ENCODE measurements at regions not wholly inside any gene's neighbourhood (a gene's known extent, or its start where the extent isn't known, plus 50 kb on each side); places are given as distances from the start of the nearest gene placed in this dataset.

DNA sequence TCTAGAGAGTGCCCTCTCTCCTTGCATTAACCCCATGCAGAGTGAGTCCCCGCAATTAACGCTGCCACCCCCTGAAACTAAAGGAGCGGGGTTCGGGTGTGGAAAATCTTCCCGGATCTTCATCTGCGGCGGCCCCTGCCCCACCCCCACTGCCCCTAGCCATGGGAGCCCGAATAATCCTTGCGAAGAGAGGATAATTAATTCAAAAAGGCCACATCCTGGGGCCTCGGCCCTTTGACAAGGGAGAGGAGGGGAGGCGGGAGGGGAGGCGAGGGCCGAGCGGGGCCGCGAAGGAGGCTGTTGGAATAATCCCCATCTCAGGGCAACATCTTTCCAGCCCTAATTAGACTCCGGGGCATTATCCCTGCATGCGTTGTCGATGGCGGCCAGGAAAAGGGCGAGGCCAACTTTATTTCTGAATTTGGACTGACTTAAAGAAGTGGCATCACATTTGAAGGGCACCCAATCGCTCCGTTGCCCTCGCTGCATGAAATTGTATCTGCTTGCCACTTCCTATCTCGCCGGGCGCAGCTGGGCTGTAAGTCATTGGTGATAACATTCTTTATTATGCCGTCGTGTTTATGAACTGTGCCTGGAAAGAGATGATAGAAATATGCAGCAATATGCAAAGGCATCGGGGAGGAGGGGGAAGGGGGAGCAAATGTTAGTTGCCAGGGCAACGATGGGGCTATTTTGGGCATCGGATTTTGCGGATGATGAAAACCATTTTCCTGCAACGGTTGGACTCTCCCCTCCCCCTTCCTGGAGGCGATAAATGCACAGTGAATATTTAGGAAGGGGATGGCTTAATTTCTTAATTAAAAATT is 387.1 kb upstream of the TNRC6C start (continued):
- TF ChIP-seq CHD4 (IDR thresholded peaks at IDR 0.05; ENCODE audit: insufficient read depth, insufficient replicate concordance, low read depth, low read length, poor library complexity, severe bottlenecking) (no peak), CLOCK (CRISPR knock-in tag; IDR thresholded peaks at IDR 0.05; ENCODE audit: borderline replicate concordance) (no peak), TEAD1 (CRISPR knock-in tag; IDR thresholded peaks at IDR 0.05) (peak; percentile 60 to 73; a peak in 2 of 4 replicates), ZEB2 (IDR thresholded peaks at IDR 0.05) (no peak), SRSF1 (IDR thresholded peaks at IDR 0.05; ENCODE audit: low read depth, low read length) (no peak), ZNF695 (CRISPR knock-in tag; IDR thresholded peaks at IDR 0.05) (no peak), PPARD (CRISPR knock-in tag; IDR thresholded peaks at IDR 0.05) (no peak), ZC3H11A (IDR thresholded peaks at IDR 0.05; ENCODE audit: low read depth, low read length) (no peak), ZNF436 (CRISPR knock-in tag; IDR thresholded peaks at IDR 0.05) (no peak), NRF1 (conservative IDR thresholded peaks at IDR 0.05 in 1 of 2, IDR thresholded peaks at IDR 0.05 in 1 of 2) (no peak), KAT7 (CRISPR knock-in tag; IDR thresholded peaks at IDR 0.05; ENCODE audit: borderline replicate concordance) (no peak), CBFA2T3 (IDR thresholded peaks at IDR 0.05) (peak; percentile 89), CBX2 (IDR thresholded peaks at IDR 0.05; ENCODE audit: insufficient read depth, low read length, poor library complexity, severe bottlenecking) (no peak), RAD21 (CRISPR knock-in tag; conservative IDR thresholded peaks at IDR 0.05 in 1 of 2, IDR thresholded peaks at IDR 0.05 in 1 of 2) (no peak), MTA2 (IDR thresholded peaks at IDR 0.05; ENCODE audit: low read depth) (peak; percentile 57), ZNF408 (CRISPR knock-in tag; IDR thresholded peaks at IDR 0.05; ENCODE audit: low read depth) (no peak)
- TF ChIP-seq, protein P1, sequence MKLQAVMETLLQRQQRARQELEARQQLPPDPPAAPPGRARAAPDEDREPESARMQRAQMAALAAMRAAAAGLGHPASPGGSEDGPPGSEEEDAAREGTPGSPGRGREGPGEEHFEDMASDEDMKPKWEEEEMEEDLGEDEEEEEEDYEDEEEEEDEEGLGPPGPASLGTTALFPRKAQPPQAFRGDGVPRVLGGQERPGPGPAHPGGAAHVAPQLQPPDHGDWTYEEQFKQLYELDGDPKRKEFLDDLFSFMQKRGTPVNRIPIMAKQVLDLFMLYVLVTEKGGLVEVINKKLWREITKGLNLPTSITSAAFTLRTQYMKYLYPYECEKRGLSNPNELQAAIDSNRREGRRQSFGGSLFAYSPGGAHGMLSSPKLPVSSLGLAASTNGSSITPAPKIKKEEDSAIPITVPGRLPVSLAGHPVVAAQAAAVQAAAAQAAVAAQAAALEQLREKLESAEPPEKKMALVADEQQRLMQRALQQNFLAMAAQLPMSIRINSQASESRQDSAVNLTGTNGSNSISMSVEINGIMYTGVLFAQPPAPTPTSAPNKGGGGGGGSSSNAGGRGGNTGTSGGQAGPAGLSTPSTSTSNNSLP (IDR thresholded peaks at IDR 0.05; ENCODE audit: borderline replicate concordance, low read depth, low read length): no peak
- TF ChIP-seq, protein P2, sequence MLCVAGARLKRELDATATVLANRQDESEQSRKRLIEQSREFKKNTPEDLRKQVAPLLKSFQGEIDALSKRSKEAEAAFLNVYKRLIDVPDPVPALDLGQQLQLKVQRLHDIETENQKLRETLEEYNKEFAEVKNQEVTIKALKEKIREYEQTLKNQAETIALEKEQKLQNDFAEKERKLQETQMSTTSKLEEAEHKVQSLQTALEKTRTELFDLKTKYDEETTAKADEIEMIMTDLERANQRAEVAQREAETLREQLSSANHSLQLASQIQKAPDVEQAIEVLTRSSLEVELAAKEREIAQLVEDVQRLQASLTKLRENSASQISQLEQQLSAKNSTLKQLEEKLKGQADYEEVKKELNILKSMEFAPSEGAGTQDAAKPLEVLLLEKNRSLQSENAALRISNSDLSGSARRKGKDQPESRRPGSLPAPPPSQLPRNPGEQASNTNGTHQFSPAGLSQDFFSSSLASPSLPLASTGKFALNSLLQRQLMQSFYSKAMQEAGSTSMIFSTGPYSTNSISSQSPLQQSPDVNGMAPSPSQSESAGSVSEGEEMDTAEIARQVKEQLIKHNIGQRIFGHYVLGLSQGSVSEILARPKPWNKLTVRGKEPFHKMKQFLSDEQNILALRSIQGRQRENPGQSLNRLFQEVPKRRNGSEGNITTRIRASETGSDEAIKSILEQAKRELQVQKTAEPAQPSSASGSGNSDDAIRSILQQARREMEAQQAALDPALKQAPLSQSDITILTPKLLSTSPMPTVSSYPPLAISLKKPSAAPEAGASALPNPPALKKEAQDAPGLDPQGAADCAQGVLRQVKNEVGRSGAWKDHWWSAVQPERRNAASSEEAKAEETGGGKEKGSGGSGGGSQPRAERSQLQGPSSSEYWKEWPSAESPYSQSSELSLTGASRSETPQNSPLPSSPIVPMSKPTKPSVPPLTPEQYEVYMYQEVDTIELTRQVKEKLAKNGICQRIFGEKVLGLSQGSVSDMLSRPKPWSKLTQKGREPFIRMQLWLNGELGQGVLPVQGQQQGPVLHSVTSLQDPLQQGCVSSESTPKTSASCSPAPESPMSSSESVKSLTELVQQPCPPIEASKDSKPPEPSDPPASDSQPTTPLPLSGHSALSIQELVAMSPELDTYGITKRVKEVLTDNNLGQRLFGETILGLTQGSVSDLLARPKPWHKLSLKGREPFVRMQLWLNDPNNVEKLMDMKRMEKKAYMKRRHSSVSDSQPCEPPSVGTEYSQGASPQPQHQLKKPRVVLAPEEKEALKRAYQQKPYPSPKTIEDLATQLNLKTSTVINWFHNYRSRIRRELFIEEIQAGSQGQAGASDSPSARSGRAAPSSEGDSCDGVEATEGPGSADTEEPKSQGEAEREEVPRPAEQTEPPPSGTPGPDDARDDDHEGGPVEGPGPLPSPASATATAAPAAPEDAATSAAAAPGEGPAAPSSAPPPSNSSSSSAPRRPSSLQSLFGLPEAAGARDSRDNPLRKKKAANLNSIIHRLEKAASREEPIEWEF (CRISPR knock-in tag; IDR thresholded peaks at IDR 0.05): no peak
